ENCODE measurements at regions not wholly inside any gene's neighbourhood (a gene's known extent, or its start where the extent isn't known, plus 50 kb on each side); places are given as distances from the start of the nearest gene placed in this dataset.
A peak's percentile ranks its signal among the peaks of the same experiment; 100 is the strongest.
"Not testable (repeated sequence)": the region's sequence is repeated elsewhere in the genome, so short reads cannot be mapped to it uniquely, and the experiment has no call there.

DNA sequence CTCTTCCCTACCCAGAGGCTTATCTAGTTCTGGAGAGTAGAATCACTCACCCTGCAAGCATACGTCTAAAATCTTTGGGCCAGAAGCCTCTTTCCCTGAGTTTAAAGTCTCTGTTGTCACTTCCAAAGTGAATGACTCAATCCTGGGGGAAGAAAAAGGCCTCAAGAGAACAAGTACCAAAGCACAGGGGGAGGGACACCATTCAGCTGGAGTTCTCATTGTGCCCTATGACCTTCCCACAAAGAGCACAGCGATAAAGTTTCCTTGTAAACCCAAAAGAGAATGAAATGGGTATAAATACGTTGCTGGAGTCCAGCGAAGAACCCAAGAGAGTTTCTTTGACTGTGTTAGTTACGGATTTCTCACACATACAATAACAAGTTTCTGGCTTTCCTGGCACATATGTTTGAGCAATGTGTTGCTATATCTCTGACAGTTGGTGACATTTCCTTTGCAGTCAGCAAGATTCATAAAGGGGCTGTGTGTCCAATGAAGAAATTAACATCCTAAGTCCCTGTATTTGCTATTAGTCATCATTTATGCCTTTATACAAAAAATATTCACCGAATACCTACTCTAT is 107.3 kb upstream of the PTPRG start:
- CTCF ChIA-PET = no interaction called here
- Mint-ChIP-seq H3K36me3 (ENCODE audit: low read depth) (no peaks in the 10 kb centered on the region), H3K27ac (no peak overlapping the region), H3K4me1 (no peaks in the 10 kb centered on the region), H3K9me3 (no peaks in the 10 kb centered on the region), H3K27me3 (no peaks in the 10 kb centered on the region), H3K4me3 (no peak overlapping the region)
- no peak for DNase-seq
- POLR2A ChIA-PET = no interaction called here

DNA sequence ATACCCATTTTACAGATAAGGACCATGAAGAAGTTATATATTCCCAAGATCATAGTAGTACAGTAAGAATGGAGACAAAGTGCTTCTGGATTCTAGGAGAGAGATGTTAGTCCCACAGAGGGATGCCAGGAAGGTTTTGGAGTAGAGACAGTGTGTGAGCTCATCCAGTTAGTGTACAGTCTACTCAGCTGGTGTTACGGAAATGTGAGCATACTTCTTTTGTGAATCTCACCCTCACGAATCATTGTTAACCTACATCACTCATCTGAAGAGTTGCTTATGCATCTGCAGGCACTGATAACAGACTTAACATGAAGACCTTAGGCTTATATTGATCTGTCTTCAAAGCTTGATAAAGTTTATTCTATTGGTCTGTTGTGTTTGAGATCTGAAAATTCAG is 106.6 kb upstream of the PTPRG start:
- Mint-ChIP-seq H3K27ac (no peak overlapping the region), H3K9me3 (no peaks in the 10 kb centered on the region), H3K27me3 (no peaks in the 10 kb centered on the region), H3K4me3 (no peak overlapping the region), H3K4me1 (no peaks in the 10 kb centered on the region), H3K36me3 (ENCODE audit: low read depth) (no peaks in the 10 kb centered on the region)
- CTCF ChIA-PET = no interaction called here
- POLR2A ChIA-PET = no interaction called here
- DNase-seq = no peak

GRCh38 chr3:61460636-61461035 is 100.7 kb upstream of the PTPRG start:
- H3K36me3 Mint-ChIP-seq (ENCODE audit: low read depth) = no peaks in the 10 kb centered on the region
- POLR2A ChIA-PET = no interaction called here

GRCh38 chr3:61463191-61463590 is 98.2 kb upstream of the PTPRG start:
- ChIA-PET POLR2A (no interaction called here), CTCF (interaction anchor here (0.7 kb wide), 1 partner anchor 571 kb away, joined by 3 read pairs; no protein-coding TSS in a partner anchor)
- Mint-ChIP-seq H3K27me3 (no peaks in the 10 kb centered on the region), H3K4me1 (no peaks in the 10 kb centered on the region), H3K36me3 (ENCODE audit: low read depth) (no peaks in the 10 kb centered on the region), H3K4me3 (no peak overlapping the region), H3K9me3 (peaks cover 4% of the 10 kb centered on the region), H3K27ac (no peak overlapping the region)
- DNase-seq = no peak

More at GRCh38 chr3:61460636-61461035, 100.7 kb upstream of the PTPRG start:
- Mint-ChIP-seq H3K27ac (no peak overlapping the region), H3K27me3 (no peaks in the 10 kb centered on the region), H3K4me3 (no peak overlapping the region), H3K4me1 (no peaks in the 10 kb centered on the region), H3K9me3 (peaks cover 4% of the 10 kb centered on the region)
- no peak for DNase-seq
- CTCF ChIA-PET = no interaction called here

DNA sequence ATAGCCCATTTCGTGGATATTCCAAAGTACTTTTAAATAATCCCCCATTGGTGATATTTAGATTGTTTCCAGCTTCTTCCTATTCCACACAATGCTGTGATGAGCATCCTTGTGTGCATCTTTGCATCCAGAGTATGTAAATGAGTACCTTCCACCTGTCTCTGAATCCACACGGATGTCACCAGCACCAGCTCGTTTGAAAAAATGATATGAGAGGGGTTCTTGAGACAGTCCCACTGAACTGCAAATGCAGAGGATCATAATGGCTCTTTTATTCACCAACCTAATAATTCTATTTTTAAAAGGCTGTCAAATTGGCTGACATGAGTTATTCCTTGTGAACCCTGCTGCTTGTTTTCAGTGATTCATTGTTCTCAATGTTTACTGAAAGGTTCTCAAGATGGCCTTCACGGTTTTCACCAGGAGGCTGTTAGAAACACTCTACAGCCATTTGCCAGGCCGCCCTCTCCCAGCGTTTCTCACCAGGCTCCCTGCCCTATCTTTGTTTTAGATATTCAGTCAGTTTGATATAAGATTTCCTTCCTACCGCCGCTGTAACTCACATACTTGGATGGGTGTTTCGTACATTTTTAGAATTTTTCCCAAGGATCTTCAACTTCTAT is 96.7 kb upstream of the PTPRG start:
- ChIA-PET CTCF (no interaction called here), POLR2A (no interaction called here)
- Mint-ChIP-seq H3K27me3 (peaks cover 3% of the 10 kb centered on the region), H3K27ac (no peak overlapping the region), H3K9me3 (peaks cover 4% of the 10 kb centered on the region), H3K4me3 (no peak overlapping the region), H3K36me3 (ENCODE audit: low read depth) (no peaks in the 10 kb centered on the region), H3K4me1 (no peaks in the 10 kb centered on the region)
- no peak for DNase-seq

DNA sequence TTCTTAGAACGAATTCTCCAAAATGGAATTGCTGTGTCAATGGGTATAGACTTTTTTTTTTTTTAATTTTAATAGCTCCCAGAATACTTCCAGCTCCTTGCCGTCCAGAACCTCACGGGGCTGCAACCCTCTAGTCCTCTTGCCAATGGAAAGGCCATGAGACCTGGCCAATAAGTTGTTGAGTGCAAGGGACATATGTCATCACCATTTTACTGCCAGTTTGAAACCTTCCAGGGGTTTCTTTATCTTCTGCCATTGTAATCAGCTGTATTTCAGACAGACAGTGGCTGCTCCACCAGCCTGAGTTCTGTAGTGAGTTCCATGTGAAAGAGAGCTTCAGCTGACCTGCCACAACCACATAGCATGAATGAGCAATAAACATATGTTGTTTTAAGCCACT is 95.0 kb upstream of the PTPRG start:
- Mint-ChIP-seq H3K27me3 (peaks cover 3% of the 10 kb centered on the region), H3K36me3 (ENCODE audit: low read depth) (no peaks in the 10 kb centered on the region), H3K27ac (no peak overlapping the region), H3K9me3 (peaks cover 4% of the 10 kb centered on the region), H3K4me3 (no peak overlapping the region), H3K4me1 (no peaks in the 10 kb centered on the region)
- DNase-seq = no peak
- ChIA-PET CTCF (no interaction called here), POLR2A (no interaction called here)

GRCh38 chr3:61483997-61484396 is 77.4 kb upstream of the PTPRG start:
- no peak overlapping the region for H3K4me3 Mint-ChIP-seq
- no peaks in the 10 kb centered on the region for H3K27me3 Mint-ChIP-seq

GRCh38 chr3:61493339-61493738 is 68.0 kb upstream of the PTPRG start:
- ChIA-PET CTCF (no interaction called here), POLR2A (no interaction called here)
- Mint-ChIP-seq H3K4me1 (no peaks in the 10 kb centered on the region), H3K4me3 (no peak overlapping the region), H3K27ac (no peak overlapping the region), H3K27me3 (no peaks in the 10 kb centered on the region), H3K9me3 (no peaks in the 10 kb centered on the region), H3K36me3 (ENCODE audit: low read depth) (no peaks in the 10 kb centered on the region)
- DNase-seq = no peak

More at GRCh38 chr3:61483997-61484396, 77.4 kb upstream of the PTPRG start:
- Mint-ChIP-seq H3K36me3 (ENCODE audit: low read depth) (no peaks in the 10 kb centered on the region), H3K9me3 (peaks cover 2% of the 10 kb centered on the region), H3K4me1 (peaks cover 7% of the 10 kb centered on the region), H3K27ac (no peak overlapping the region)
- peak; percentile 10 for DNase-seq
- CTCF ChIA-PET = no interaction called here
- POLR2A ChIA-PET = no interaction called here

- H3K27me3 Mint-ChIP-seq; H3K4me1 Mint-ChIP-seq; H3K27ac Mint-ChIP-seq; POLR2A ChIA-PET; DNase-seq; H3K36me3 Mint-ChIP-seq (ENCODE audit: low read depth); CTCF ChIA-PET; H3K9me3 Mint-ChIP-seq; H3K4me3 Mint-ChIP-seq: not testable (repeated sequence)
Observed at GRCh38 chr3:61494309-61494708, 67.1 kb upstream of the PTPRG start.

GRCh38 chr3:61497463-61497862 is 63.9 kb upstream of the PTPRG start:
- DNase-seq = no peak
- Mint-ChIP-seq H3K9me3 (peaks cover 2% of the 10 kb centered on the region), H3K36me3 (ENCODE audit: low read depth) (no peaks in the 10 kb centered on the region), H3K27ac (no peak overlapping the region), H3K27me3 (peaks cover 2% of the 10 kb centered on the region), H3K4me3 (no peak overlapping the region), H3K4me1 (no peaks in the 10 kb centered on the region)
- CTCF ChIA-PET = no interaction called here
- POLR2A ChIA-PET = no interaction called here

DNA sequence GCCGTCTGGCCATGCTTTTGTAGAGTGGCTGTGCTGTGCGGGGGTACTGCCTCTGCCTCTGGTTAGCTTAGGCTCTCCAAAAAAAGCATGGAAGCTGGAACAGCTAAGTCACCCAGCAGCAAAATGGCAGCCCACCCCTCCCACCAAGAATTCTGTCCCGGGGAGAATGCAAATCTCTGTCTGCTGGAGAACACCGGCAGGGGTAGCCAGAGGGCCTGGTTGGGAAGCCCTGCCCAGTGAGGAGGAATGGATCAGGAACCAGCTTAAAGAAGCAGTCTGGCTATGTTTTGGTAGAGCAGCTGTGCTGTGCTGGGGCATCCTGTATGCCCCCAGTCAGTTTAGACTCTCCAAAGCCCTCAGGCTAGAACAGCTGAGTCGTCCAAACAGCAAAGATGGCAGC is 56.2 kb upstream of the PTPRG start:
- Mint-ChIP-seq H3K27me3 (peaks cover 2% of the 10 kb centered on the region), H3K4me1 (no peaks in the 10 kb centered on the region), H3K4me3 (no peak overlapping the region), H3K36me3 (ENCODE audit: low read depth) (peaks cover 3% of the 10 kb centered on the region), H3K27ac (no peak overlapping the region), H3K9me3 (peaks cover 16% of the 10 kb centered on the region)
- CTCF ChIA-PET = no interaction called here
- no peak for DNase-seq
- POLR2A ChIA-PET = no interaction called here

- peaks cover 3% of the 10 kb centered on the region for H3K36me3 Mint-ChIP-seq (ENCODE audit: low read depth)
- ChIA-PET CTCF (interaction anchor here (0.6 kb wide), 1 partner anchor 335 kb away, joined by 3 read pairs; no protein-coding TSS in a partner anchor), POLR2A (no interaction called here)
Observed at GRCh38 chr3:61507946-61508345, 53.4 kb upstream of the PTPRG start.

More at GRCh38 chr3:61507946-61508345, 53.4 kb upstream of the PTPRG start:
- Mint-ChIP-seq H3K9me3 (peaks cover 10% of the 10 kb centered on the region), H3K27ac (no peak overlapping the region), H3K27me3 (peaks cover 2% of the 10 kb centered on the region), H3K4me1 (no peaks in the 10 kb centered on the region), H3K4me3 (no peak overlapping the region)
- no peak for DNase-seq
